ELR (cell line): ENCODE measurements at regions not wholly inside any gene's neighbourhood (a gene's known extent, or its start where the extent isn't known, plus 50 kb on each side); places are given as distances from the start of the nearest gene placed in this dataset.
"Not testable (repeated sequence)": the region's sequence is repeated elsewhere in the genome, so short reads cannot be mapped to it uniquely, and the experiment has no call there.

Experiments used
- DNase-seq: peaks from one replicate; pipeline ENCODE4 v3.0.0-alpha.2; 2015; ENCODE audit warnings: low read depth

- no peak for DNase-seq
These were observed 279.5 kb downstream of the NDUFA10 start for GRCh38 chr2:239745386-239746227.

DNA sequence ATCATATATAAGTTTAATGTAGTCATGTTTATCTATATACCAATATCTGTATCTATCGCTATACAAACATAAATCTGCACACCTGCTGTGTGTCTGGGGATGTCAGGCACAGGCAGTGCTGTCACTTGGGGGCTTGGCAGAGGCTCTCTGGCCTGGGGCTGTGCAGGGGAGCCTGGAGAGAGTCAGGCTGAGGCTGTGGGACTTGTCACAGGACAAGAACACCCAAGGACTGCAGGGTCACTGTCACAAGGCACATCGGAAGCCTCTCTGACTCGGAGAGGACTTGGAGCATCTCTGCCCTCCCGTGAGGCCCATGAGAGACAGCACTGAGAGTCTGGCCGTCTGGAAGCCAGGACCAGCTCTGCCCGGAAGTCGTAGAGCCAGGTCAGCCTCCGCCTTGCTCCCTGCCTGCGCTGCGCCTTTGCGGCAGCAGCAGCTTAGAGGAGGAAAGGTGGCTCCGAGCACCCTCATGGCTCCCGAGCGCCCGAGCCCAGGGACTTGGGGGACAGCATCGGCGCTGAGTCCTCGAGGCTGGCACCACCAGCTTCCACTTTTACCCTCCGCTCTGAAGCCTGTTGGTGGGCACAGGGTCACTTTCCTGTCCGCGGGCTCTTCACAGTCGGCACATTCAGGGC is 280.3 kb downstream of the NDUFA10 start:
- DNase-seq = no peak

- no peak for DNase-seq
These were observed 281.9 kb downstream of the NDUFA10 start for GRCh38 chr2:239743206-239743605.

- DNase-seq = no peak
These were observed 282.8 kb downstream of the NDUFA10 start for GRCh38 chr2:239742377-239742776.

- DNase-seq = no peak
These were observed 285.9 kb downstream of the NDUFA10 start for GRCh38 chr2:239739206-239739605.

GRCh38 chr2:239738159-239738558 is 287.0 kb downstream of the NDUFA10 start:
- DNase-seq = no peak

GRCh38 chr2:239737144-239737463 is 288.0 kb downstream of the NDUFA10 start:
- DNase-seq = no peak

GRCh38 chr2:239736358-239737143 is 288.6 kb downstream of the NDUFA10 start:
- no peak for DNase-seq

GRCh38 chr2:239735829-239736357 is 289.2 kb downstream of the NDUFA10 start:
- DNase-seq = no peak

GRCh38 chr2:239735131-239735828 is 289.9 kb downstream of the NDUFA10 start:
- DNase-seq = no peak

- DNase-seq = no peak
These were observed 290.6 kb downstream of the NDUFA10 start for GRCh38 chr2:239734436-239735005.

GRCh38 chr2:239732666-239733010 is 292.5 kb downstream of the NDUFA10 start:
- DNase-seq = no peak

DNA sequence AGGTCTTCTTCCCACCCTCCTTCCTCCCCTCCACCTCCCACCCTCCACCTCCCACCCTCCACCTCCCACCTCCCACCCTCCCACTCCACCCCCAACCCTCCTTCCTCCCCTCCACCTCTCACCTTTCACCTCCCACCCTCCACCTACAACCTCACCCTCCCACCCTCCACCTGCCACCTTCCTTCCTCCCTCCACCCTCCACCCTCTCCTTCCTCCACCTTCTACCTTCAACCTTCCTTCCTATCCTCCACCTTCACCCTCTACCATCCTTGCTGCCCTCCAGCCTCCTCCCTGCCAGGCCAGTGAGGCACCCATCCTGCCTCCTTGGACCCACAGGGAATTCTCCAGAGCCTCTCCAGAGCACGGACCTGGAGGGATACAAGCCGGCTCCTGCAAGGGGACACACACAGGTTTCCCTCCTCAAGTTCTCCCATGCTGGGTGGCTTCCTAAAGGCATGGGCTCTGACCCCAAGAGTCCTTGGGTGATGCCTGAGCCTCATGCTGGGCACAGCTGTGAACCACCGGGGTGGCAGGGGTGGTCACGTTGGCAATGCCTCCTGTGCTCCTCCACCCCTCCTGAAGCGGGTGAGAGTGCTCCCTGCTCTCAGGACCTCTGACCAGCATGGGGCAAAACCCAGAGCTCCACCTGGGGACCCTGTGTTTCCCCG is 293.0 kb downstream of the NDUFA10 start:
- DNase-seq = no peak

DNA sequence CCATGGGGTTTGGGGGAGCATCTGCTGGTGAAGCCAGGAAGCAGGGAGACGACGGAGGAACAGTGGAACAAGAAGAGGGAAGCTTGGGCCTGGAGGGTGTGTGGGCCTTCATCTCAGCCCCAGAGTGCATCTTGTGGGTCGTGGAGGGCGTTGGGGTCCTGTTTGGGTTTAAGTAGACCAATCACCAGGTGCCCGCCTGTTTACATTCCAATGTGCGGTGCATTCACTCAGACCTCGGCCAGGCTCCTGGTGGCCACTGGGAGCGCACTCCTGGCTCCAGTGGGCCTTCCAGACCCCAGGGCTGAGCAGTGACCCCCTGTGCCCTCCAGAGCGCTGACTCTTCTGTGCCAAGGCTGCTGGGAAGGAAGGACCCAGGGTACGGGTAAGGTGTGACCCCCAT is 293.7 kb downstream of the NDUFA10 start:
- DNase-seq = no peak

DNA sequence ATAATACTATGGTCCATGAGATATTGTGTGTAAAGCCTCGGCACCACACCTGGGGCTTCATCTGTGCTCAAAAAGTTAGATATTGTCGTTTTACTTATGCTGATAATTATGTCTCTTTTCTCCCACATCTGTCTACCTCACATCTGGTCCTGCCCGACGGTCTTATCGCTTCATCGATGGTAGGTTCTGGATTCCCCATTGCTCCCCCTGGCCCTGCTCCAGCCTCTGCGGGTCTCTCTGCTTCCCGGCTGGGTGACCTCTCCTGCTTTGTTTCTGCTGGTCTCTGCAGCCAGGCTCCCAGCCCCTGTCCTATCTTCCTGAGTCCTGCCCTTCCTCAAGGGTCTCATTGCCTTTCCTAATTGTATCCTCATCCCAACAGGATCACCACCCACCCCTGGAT is 294.2 kb downstream of the NDUFA10 start:
- DNase-seq = no peak

DNA sequence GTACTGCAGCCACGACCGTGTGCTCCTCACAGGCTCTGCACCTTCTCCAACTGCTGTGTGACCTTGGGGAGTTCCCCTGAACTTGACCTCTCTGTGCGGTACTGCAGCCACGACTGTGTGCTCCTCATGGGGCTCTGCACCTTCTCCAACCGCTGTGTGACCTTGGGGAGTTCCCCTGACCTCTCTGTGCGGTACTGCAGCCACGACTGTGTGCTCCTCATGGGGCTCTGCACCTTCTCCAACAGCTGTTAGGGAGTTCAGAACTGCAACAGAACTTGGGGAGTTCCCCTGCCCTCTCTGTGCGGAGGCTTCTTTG is 294.6 kb downstream of the NDUFA10 start:
- DNase-seq = not testable (repeated sequence)

DNA sequence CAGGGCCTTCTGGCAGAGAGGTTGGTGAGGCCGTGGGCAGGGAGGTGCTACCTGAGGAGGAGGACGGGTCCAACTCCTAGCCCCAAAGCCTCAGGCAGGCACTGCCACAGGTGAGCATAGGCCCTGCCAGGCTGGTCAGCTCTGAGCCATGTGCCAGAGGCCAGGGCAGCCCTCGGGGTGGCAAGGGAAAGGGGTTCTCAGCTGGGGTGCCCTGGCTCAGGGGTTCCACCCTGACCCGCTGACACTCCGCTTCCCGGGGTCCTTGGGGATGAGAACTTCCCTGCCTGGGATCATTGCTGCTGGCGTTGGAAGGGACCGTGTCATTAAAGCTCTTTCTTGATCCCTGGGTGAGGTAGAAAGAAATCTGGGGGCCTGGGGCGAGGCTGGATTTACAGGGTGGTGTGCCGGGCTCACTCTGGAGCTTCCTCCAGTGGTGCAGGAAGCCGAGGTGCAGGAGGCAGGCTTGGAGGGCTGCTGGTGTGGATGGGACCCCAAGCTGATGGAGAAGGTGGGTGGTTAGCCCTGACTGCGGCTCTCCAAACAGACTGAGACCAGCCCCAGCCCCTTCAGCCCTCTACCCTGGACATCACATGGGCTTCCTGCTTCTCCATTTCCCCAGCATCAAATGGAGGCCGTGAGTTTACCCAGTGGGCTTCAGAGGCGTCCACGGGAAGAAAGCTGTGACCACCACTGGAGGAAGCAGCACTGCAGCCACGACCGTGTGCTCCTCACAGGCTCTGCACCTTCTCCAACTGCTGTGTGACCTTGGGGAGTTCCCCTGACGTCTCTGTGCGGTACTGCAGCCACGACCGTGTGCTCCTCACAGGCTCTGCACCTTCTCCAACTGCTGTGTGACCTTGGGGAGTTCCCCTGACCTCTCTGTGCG is 295.2 kb downstream of the NDUFA10 start:
- no peak for DNase-seq

- no peak for DNase-seq
These were observed 296.0 kb downstream of the NDUFA10 start for GRCh38 chr2:239729151-239729550.

- no peak for DNase-seq
These were observed 296.4 kb downstream of the NDUFA10 start for GRCh38 chr2:239728751-239729150.
